ENCODE measurements at regions not wholly inside any gene's neighbourhood (a gene's known extent, or its start where the extent isn't known, plus 50 kb on each side); places are given as distances from the start of the nearest gene placed in this dataset.

DNA sequence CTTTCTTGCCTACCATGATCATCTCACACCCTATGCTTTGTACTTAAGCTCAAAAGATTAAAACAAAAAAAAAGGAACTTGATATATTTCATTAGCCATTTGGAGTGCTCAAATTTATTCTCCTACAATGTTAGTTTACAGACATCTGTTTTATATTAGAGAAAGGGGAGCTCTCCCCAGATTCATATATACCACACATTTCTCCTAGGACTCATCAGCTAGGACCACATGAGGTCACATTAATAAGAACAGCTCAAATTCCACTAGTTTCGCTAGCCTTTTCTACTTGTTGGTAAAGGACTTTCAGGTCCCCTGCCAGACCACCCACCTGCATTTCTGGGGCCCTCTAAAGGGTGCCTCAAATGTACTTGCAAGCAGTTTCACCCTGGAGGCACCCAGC is 151.2 kb upstream of the MMADHC start:
- H3K27ac Mint-ChIP-seq = no peak overlapping the region
- H3K36me3 Mint-ChIP-seq (ENCODE audit: low read depth) = peaks cover 4% of the 10 kb centered on the region
- H3K9me3 Mint-ChIP-seq = peaks cover 16% of the 10 kb centered on the region
- DNase-seq = no peak
- peaks cover 4% of the 10 kb centered on the region for H3K27me3 Mint-ChIP-seq (ENCODE audit: low read depth, poor library complexity)
- H3K4me1 Mint-ChIP-seq = peaks cover 16% of the 10 kb centered on the region
- H3K4me3 Mint-ChIP-seq = no peak overlapping the region
- TF ChIP-seq, protein P1, sequence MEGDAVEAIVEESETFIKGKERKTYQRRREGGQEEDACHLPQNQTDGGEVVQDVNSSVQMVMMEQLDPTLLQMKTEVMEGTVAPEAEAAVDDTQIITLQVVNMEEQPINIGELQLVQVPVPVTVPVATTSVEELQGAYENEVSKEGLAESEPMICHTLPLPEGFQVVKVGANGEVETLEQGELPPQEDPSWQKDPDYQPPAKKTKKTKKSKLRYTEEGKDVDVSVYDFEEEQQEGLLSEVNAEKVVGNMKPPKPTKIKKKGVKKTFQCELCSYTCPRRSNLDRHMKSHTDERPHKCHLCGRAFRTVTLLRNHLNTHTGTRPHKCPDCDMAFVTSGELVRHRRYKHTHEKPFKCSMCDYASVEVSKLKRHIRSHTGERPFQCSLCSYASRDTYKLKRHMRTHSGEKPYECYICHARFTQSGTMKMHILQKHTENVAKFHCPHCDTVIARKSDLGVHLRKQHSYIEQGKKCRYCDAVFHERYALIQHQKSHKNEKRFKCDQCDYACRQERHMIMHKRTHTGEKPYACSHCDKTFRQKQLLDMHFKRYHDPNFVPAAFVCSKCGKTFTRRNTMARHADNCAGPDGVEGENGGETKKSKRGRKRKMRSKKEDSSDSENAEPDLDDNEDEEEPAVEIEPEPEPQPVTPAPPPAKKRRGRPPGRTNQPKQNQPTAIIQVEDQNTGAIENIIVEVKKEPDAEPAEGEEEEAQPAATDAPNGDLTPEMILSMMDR (IDR thresholded peaks at IDR 0.05) = no peak

DNA sequence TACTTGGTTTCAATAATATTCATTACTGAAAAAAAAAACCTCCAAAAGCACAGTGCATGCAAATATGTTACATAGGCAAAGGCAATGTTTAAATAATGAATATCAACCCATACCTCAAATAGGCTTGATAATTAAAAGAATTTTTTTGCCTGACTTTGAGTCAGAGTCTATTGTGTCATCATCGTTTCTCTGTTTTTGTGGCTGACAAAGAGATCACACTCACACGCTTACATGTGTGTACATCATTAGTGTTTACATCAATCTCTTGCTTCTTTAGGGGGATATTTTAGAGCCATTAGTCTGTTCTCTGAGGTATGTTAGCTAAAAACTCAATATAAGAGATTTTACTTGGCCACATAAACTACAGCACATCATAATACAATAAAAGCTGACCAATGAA is 150.3 kb upstream of the MMADHC start:
- no peak for DNase-seq
- peaks cover 4% of the 10 kb centered on the region for H3K27me3 Mint-ChIP-seq (ENCODE audit: low read depth, poor library complexity)
- peaks cover 16% of the 10 kb centered on the region for H3K9me3 Mint-ChIP-seq
- TF ChIP-seq, protein P1 (IDR thresholded peaks at IDR 0.05) = no peak
- H3K4me1 Mint-ChIP-seq = peaks cover 12% of the 10 kb centered on the region
- peaks cover 4% of the 10 kb centered on the region for H3K36me3 Mint-ChIP-seq (ENCODE audit: low read depth)
- H3K4me3 Mint-ChIP-seq = no peak overlapping the region
- H3K27ac Mint-ChIP-seq = no peak overlapping the region

DNA sequence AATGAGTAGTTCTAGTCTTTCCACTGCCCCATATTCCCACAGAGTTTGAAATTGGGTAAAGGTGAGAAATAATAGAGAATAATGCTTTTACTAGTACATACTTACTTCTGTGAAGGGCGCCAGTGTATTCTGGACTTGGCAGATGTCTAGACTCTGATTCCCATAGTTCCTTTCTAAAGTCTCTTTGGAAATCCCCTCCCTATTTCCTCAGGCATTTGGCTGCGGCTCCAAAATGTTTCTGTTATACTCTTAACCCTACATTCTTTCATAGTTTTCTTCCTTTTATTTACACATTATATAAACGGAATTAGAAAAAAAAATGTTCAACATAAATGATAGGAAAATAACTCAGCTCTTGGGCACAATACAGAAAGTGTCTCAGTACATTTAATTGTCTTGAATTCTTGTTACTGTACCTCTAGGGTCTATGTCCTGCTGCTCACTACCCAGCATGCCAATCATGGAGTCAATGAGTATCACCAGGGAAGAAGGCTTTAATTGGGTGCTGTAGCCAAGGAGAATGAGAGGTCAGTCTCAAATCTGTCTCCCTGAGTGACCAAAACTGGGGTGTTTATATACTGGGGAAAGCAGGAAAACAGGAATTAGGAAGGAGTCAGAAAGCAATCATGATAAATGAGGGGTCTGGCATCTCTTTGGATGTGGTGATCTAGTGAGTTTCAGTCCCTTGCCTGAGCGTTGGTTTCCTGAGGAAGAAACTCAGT is 147.8 kb upstream of the MMADHC start:
- TF ChIP-seq, protein P1 (IDR thresholded peaks at IDR 0.05) = no peak
- Mint-ChIP-seq H3K4me1 (peaks cover 12% of the 10 kb centered on the region), H3K27ac (no peak overlapping the region), H3K4me3 (no peak overlapping the region), H3K27me3 (ENCODE audit: low read depth, poor library complexity) (peaks cover 4% of the 10 kb centered on the region), H3K9me3 (peaks cover 16% of the 10 kb centered on the region), H3K36me3 (ENCODE audit: low read depth) (peaks cover 4% of the 10 kb centered on the region)
- no peak for DNase-seq

DNA sequence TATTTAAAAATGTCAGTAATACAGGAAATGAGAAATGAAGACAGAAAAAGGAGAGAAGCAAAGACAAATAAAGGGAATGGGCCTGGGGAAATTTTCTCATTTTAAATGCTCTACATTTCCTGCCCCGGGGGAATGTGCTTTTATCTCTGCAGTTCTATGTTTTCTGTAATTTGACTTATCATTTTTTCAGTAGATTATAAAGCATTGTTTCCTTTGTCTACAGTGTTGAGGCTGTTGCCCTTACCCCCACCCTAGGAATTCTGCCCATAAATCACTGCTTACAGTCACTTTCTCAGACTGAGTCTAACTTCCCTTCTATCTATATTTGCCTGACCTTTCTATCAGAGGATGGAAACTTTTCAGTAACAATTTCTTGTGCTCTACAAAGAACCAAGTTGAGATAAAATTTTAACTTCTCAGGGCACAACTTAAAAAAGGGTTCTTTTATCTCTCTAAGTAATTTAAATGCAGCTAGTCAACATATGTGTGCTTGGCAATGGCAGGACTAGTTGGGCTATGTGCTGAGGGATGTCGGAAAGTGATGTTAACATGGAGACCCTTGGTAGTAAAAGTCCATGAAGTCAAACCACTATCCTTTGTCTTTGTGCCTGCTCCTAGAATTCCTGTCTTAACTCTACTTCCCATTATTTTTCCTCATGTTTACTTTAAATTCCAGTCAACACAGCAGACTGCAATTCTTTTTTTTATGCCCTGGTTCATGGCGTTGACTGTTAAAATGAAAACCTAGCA is 146.5 kb upstream of the MMADHC start:
- peak; percentile 8 for DNase-seq
- TF ChIP-seq, protein P1 (IDR thresholded peaks at IDR 0.05) = no peak
- peaks cover 12% of the 10 kb centered on the region for H3K4me1 Mint-ChIP-seq
- peak overlapping the region; percentile 23 for H3K27ac Mint-ChIP-seq
- H3K36me3 Mint-ChIP-seq (ENCODE audit: low read depth) = peaks cover 4% of the 10 kb centered on the region
- peaks cover 16% of the 10 kb centered on the region for H3K9me3 Mint-ChIP-seq
- peaks cover 4% of the 10 kb centered on the region for H3K27me3 Mint-ChIP-seq (ENCODE audit: low read depth, poor library complexity)
- H3K4me3 Mint-ChIP-seq = no peak overlapping the region

DNA sequence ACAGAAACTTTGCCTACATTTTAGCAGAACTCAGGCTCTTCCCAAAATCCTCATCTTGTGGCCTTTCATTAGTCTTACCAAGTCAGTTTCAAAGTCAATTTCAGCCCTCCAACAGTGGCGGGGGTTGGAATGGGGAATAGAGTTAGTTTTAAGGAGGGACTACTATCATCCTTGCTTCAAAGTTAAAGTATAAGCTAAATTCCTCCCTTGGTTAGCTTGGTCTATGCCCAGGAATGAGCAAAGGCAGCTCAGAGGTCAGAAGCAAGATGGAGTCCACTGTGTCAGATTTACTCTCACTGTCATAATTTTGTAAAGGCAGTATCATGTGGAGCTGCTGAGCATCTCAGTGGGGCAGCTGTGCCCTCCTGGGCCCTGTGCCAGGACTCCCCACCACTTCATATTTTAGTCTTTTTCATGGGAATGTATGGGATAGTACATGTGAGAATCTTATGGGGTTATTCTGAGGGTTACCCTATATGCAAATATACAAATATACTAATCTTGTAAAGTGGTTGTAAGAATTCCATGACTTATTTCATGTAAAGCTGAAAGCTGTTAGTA is 145.2 kb upstream of the MMADHC start:
- TF ChIP-seq, protein P1 (IDR thresholded peaks at IDR 0.05) = no peak
- Mint-ChIP-seq H3K27ac (no peak overlapping the region), H3K36me3 (ENCODE audit: low read depth) (peaks cover 4% of the 10 kb centered on the region), H3K4me3 (no peak overlapping the region), H3K4me1 (peaks cover 12% of the 10 kb centered on the region), H3K27me3 (ENCODE audit: low read depth, poor library complexity) (peaks cover 4% of the 10 kb centered on the region), H3K9me3 (peaks cover 16% of the 10 kb centered on the region)
- no peak for DNase-seq

Data from nephron progenitor cell (in vitro differentiated cells).